GM13977 (cell line): ENCODE measurements at regions not wholly inside any gene's neighbourhood (a gene's known extent, or its start where the extent isn't known, plus 50 kb on each side); places are given as distances from the start of the nearest gene placed in this dataset.

ENCODE experiments used
- DNase-seq: peaks from one replicate; pipeline ENCODE4 v3.0.0; 2012; ENCODE audit warnings: low spot score
- in situ Hi-C: fragments of 300-500 bp; cut with MboI; formaldehyde crosslinking; loops from one replicate; pipeline ENCODE4 v1.12.0; 2022; ENCODE audit warnings: low sequenced_read_pairs, low pct_unique_long_range_greater_than_20kb, mixed read lengths, inconsistent platforms; ENCODE audit not compliant: unreplicated experiment
- TF ChIP-seq, protein P1 (sequence below): IDR thresholded peaks from 2 replicates; pipeline ENCODE4 v1.5.1; 2012; ENCODE audit warnings: mild to moderate bottlenecking, control low read depth; ENCODE audit not compliant: insufficient read depth; ENCODE audit errors: extremely low read depth, missing control alignments

DNA sequence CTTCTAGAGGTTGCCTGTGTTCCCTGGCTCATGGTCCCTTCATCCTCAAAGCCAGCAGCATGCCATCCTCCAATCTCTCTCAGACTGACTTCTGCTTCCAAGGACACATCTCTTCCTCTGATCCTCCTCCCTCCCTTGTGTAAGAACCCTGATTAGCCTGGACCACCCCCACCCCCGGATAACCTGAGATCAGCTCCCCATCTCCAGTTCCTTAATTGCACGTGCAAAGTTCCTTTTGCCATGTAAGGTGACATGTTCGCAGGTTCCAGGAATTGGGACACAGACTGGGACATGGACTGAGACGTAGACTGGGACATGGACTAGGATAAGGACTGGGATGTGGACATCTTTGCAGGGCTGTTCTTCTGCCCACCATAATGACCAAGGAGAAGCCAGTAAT lies 925.3 kb downstream of the TBC1D22A start:
- TF ChIP-seq, protein P1, sequence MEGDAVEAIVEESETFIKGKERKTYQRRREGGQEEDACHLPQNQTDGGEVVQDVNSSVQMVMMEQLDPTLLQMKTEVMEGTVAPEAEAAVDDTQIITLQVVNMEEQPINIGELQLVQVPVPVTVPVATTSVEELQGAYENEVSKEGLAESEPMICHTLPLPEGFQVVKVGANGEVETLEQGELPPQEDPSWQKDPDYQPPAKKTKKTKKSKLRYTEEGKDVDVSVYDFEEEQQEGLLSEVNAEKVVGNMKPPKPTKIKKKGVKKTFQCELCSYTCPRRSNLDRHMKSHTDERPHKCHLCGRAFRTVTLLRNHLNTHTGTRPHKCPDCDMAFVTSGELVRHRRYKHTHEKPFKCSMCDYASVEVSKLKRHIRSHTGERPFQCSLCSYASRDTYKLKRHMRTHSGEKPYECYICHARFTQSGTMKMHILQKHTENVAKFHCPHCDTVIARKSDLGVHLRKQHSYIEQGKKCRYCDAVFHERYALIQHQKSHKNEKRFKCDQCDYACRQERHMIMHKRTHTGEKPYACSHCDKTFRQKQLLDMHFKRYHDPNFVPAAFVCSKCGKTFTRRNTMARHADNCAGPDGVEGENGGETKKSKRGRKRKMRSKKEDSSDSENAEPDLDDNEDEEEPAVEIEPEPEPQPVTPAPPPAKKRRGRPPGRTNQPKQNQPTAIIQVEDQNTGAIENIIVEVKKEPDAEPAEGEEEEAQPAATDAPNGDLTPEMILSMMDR: no peak
- in situ Hi-C loops: no loop called here
- no peak for DNase-seq

DNA sequence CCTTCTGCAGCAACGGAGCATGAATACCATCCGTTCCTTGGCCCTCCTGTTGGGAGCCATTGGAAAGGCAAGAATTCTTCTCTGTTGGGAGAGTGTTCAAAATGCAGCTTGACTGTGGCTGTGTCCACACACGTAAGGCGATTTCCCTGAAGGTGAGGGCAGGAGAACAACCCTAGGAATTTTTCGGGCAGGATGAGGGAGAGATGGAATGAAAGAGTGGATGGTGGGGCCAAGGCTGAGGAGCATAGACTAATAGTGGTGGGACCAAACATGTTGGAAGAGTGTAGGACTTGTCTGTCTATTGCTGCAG lies 924.9 kb downstream of the TBC1D22A start:
- DNase-seq: no peak
- TF ChIP-seq, protein P1: no peak
- in situ Hi-C loops: no loop called here

DNA sequence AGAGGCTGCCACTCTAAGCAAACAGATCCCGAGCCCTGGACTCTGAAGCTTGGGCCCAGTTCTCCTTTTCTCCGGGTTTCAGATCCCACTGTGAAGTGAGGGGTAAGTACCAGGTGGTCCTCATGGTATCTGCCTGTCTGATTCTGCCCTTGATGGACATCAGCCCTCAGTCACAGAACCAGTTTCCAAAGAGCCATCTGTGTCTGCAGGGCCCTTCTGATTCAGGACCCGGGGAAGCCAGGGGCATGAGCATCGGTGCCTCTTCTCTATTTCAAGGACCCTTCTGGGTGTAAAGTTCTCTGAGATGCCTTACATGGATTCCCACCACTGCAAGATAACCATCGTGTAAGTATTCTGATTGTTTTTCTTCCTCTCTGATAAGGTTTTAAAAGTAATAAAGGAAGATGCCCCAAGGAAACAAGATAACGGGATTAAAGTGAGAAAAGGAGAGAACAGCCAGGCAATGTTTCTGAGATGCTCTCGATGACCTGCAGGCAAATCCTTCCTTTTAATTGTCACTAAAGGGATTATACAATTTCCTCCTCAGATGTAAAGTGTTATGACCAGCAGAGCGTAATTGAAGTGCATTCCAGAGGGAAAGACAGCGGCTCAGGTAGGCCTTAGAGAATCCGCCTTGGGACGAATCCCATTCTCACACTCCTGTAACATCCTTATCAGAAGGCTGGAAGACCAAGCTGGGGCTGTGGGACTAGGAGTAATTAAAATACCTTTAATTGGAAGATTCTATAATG lies 924.3 kb downstream of the TBC1D22A start:
- TF ChIP-seq, protein P1: no peak
- DNase-seq: no peak
- in situ Hi-C loops: no loop called here

DNA sequence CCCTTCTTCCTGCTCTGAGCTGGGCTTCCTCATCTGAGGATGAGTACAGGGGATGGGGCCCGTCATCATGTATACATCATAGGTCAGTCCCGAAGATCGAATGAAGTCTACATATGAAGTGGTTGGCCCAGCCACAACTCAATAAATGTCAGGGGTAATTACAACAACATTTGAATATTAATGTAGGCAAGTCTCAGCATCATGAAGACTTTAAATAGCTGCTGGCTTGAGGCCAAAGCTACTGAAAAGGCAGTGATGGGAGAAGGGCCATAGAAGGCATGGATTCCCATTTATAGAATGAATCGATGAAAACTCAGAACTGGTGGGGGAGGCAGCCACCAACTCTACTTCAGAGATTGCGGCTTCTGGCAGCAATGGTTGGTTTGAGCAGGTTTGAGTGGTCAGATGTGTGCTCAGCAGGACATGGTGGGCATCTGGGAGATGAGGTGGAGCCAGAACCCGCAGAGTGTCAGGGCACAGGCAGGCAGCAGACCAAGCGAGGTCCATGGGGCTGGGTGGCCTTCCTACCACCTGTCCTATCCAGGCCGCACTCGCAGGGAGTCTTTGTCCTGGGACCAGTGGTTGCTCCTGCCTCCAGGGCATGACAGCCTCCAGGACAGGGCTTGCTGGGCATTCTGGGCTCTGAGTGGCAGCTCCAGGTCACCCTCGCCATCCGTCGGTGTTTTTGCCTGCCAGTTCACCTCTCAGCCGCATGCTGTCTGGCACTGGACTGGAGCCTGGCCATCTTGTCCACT lies 919.1 kb downstream of the TBC1D22A start:
- no peak for DNase-seq
- in situ Hi-C loops: no loop called here
- TF ChIP-seq, protein P1: no peak

DNA sequence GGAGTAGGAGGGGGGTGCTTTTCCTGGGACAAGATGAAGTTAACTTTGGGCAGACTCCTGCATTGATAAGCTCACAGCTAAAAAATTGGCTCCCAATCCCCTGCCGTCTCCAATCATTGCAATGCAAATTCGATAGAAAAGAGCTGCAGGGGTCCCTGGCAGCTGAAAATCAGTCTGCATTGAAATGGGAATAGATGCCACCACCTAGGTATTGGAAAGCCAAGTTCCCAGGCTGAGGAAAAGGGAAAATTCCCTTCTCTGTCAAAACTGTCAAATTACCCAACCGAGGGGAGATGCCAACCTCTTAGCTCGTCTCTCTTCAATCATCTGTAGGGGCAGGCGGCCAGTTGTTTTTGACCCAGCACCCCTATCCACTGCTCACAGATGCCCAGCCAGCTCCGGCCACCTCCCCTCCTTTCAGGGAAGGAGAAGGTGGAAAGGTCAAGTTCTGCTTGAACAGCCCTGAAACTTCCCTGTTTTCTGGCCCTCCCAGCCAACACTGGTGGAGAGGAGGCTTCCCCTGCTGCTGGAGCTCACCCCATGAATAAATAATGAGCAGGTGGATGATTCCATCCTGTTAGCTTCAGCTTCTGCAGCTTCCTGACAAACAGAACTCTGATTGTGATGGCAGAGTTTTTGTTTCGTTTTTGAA lies 916.3 kb downstream of the TBC1D22A start:
- in situ Hi-C loops: no loop called here
- DNase-seq: no peak
- TF ChIP-seq, protein P1: no peak

DNA sequence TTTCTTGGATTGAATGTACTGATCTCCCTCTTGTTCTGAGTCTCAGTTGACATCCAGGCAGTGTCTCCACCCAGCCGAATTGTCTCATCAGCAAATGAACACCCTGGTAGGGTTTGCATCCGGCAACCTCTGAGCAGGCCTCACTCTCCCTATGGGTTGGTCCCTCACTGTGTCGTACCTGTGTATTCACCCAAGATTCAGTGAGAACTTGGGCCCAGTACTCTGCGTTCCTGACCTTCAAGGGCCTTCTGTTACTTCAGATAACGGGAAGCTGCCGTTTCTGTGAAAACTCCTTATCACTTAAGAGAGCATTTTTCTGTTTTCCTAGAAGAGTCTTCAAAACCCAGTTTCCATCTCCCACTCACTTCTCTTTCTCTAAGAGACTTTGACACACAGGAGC lies 915.6 kb downstream of the TBC1D22A start:
- TF ChIP-seq, protein P1: no peak
- in situ Hi-C loops: no loop called here
- no peak for DNase-seq
